ENCODE measurements at regions not wholly inside any gene's neighbourhood (a gene's known extent, or its start where the extent isn't known, plus 50 kb on each side); places are given as distances from the start of the nearest gene placed in this dataset.

GRCh38 chr2:125364984-125365265 is 1291.0 kb upstream of the GYPC start:
- Histone ChIP-seq H3K4me3 (no peak overlapping the region), H3K4me1 (ENCODE audit: insufficient read depth) (no peaks in the 10 kb centered on the region), H3K4me2 (no peak overlapping the region), H3K27ac (ENCODE audit: low read depth) (no peak overlapping the region), H3K27me3 (ENCODE audit: insufficient read depth) (no peaks in the 10 kb centered on the region), H4K20me1 (replicated peaks; ENCODE audit: insufficient read depth) (no peaks in the 10 kb centered on the region), H3K79me2 (replicated peaks; ENCODE audit: insufficient read depth) (no peaks in the 10 kb centered on the region), H3K9me2 (ENCODE audit: insufficient read depth) (peaks cover 3% of the 10 kb centered on the region; the same call in 1 of the 2 replicates), H3K36me3 (ENCODE audit: insufficient read depth) (no peaks in the 10 kb centered on the region; the same call in 1 of the 2 replicates), H3F3A (replicated peaks; ENCODE audit: low read depth) (no peaks in the 10 kb centered on the region), H2AFZ (no peak overlapping the region)
- Mint-ChIP-seq H3K36me3 (ENCODE audit: low read depth) (no peaks in the 10 kb centered on the region), H3K27me3 (ENCODE audit: insufficient read depth, low read depth, poor library complexity) (no peaks in the 10 kb centered on the region), H3K27ac (no peak overlapping the region), H3K9me3 (peaks cover 4% of the 10 kb centered on the region; the same call in 2 of the 3 replicates), H3K4me3 (no peak overlapping the region), H3K4me1 (no peaks in the 10 kb centered on the region)
- ATAC-seq (no peak), DNase-seq (ENCODE audit: low spot score) (no peak)
- TF ChIP-seq CTCF (conservative IDR thresholded peaks at IDR 0.05; ENCODE audit: low read depth in 2 of 2) (no peak), POLR2AphosphoS5 (IDR thresholded peaks at IDR 0.05; ENCODE audit: low read depth) (no peak), EZH2 (IDR thresholded peaks at IDR 0.05; ENCODE audit: low read depth, unreplicated experiment) (no peak), REST (IDR thresholded peaks at IDR 0.05; ENCODE audit: unreplicated experiment) (no peak), STAT1 (IDR thresholded peaks at IDR 0.05; ENCODE audit: unreplicated experiment) (no peak), JUNB (IDR thresholded peaks at IDR 0.05; ENCODE audit: unreplicated experiment) (no peak), ETS1 (IDR thresholded peaks at IDR 0.05) (no peak), ZNF114 (CRISPR knock-in tag; IDR thresholded peaks at IDR 0.05) (no peak), ZNF462 (CRISPR knock-in tag; IDR thresholded peaks at IDR 0.05) (no peak), EZH2phosphoT487 (IDR thresholded peaks at IDR 0.05; ENCODE audit: unreplicated experiment) (no peak), ZNF331 (CRISPR knock-in tag; IDR thresholded peaks at IDR 0.05; ENCODE audit: low read depth) (no peak), CREB1 (CRISPR knock-in tag; IDR thresholded peaks at IDR 0.05; ENCODE audit: low read depth) (no peak), NANOG (IDR thresholded peaks at IDR 0.05; ENCODE audit: borderline replicate concordance) (no peak)
